ENCODE measurements at regions not wholly inside any gene's neighbourhood (a gene's known extent, or its start where the extent isn't known, plus 50 kb on each side); places are given as distances from the start of the nearest gene placed in this dataset.

DNA sequence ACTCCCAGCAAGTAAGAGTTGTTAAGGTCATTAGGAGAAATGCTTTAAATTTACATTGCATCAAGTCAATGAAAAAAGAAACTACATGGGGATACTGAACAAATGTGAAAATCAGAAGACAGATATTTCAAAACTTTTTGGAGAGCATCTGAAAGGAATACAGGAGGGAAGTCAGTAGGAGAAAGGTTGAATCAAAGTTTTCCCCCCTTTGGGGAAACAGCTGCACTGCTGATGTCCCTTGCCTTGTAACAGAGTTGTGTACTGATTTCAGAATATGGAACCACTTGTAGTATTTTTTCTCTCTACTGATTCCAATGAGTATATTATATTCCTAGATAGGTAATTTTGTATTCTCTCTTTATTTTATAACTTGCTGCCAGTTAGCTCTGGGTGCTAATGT, 592.5 kb upstream of the ZEB2 start:
- TF ChIP-seq, protein P1, sequence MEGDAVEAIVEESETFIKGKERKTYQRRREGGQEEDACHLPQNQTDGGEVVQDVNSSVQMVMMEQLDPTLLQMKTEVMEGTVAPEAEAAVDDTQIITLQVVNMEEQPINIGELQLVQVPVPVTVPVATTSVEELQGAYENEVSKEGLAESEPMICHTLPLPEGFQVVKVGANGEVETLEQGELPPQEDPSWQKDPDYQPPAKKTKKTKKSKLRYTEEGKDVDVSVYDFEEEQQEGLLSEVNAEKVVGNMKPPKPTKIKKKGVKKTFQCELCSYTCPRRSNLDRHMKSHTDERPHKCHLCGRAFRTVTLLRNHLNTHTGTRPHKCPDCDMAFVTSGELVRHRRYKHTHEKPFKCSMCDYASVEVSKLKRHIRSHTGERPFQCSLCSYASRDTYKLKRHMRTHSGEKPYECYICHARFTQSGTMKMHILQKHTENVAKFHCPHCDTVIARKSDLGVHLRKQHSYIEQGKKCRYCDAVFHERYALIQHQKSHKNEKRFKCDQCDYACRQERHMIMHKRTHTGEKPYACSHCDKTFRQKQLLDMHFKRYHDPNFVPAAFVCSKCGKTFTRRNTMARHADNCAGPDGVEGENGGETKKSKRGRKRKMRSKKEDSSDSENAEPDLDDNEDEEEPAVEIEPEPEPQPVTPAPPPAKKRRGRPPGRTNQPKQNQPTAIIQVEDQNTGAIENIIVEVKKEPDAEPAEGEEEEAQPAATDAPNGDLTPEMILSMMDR (IDR thresholded peaks at IDR 0.05): no peak
- no peak for TF ChIP-seq POLR2A (IDR thresholded peaks at IDR 0.05)
